WERI-Rb-1 (cell line): ENCODE measurements at regions not wholly inside any gene's neighbourhood (a gene's known extent, or its start where the extent isn't known, plus 50 kb on each side); places are given as distances from the start of the nearest gene placed in this dataset.
"Not testable (repeated sequence)": the region's sequence is repeated elsewhere in the genome, so short reads cannot be mapped to it uniquely, and the experiment has no call there.

Experiments
- DNase-seq: peaks from one replicate; pipeline ENCODE4 v3.0.0-alpha.2; 2020
- H3K27ac ChIP-seq: fragments of 250-450 bp; sonication (Bioruptor Pico); 2 replicates; pipeline ENCODE4 v1.5.1; 2020; ENCODE audit warnings: mild to moderate bottlenecking, moderate library complexity
- H3K27me3 ChIP-seq: fragments of 250-450 bp; sonication (Bioruptor Pico); 2 replicates; pipeline ENCODE4 v1.5.1; 2021; ENCODE audit warnings: mild to moderate bottlenecking, low read depth, moderate library complexity; ENCODE audit not compliant: insufficient read depth, severe bottlenecking
- H3K36me3 ChIP-seq: fragments of 250-450 bp; sonication (Bioruptor Pico); 2 replicates; pipeline ENCODE4 v1.5.1; 2020; ENCODE audit warnings: mild to moderate bottlenecking, moderate library complexity
- H3K4me3 ChIP-seq: 2 replicates; pipeline ENCODE4 v1.5.1; 2011; ENCODE audit warnings: low read depth, mild to moderate bottlenecking, control low read depth, low read length
- H3K9me3 ChIP-seq: fragments of 250-450 bp; sonication (Bioruptor Pico); 2 replicates; pipeline ENCODE4 v1.5.1; 2021; ENCODE audit warnings: mild to moderate bottlenecking, moderate library complexity; ENCODE audit not compliant: severe bottlenecking
- CTCF ChIP-seq: IDR thresholded peaks from 2 replicates; pipeline ENCODE4 v1.5.1; 2011; ENCODE audit warnings: low read depth, mild to moderate bottlenecking, control low read depth, inconsistent platforms, low read length

GRCh38 chr3:16770792-16771191, 114.0 kb upstream of the PLCL2 start:
- no peak overlapping the region for H3K27ac ChIP-seq
- H3K27me3 ChIP-seq = no peaks in the 10 kb centered on the region
- TF ChIP-seq CTCF = no peak
- H3K36me3 ChIP-seq = no peaks in the 10 kb centered on the region
- H3K4me3 ChIP-seq = no peak overlapping the region
- no peak for DNase-seq
- no peaks in the 10 kb centered on the region for H3K9me3 ChIP-seq

- not testable (repeated sequence) for H3K27me3 ChIP-seq, H3K4me3 ChIP-seq, H3K36me3 ChIP-seq, DNase-seq, H3K9me3 ChIP-seq, H3K27ac ChIP-seq
These were observed 111.2 kb upstream of the PLCL2 start for GRCh38 chr3:16773594-16773993.

GRCh38 chr3:16774536-16774935, 110.2 kb upstream of the PLCL2 start:
- H3K27me3 ChIP-seq, H3K4me3 ChIP-seq, DNase-seq, H3K36me3 ChIP-seq, H3K9me3 ChIP-seq, H3K27ac ChIP-seq: not testable (repeated sequence)

- Histone ChIP-seq H3K27me3 (no peaks in the 10 kb centered on the region), H3K27ac (no peak overlapping the region), H3K36me3 (no peaks in the 10 kb centered on the region), H3K9me3 (peaks cover 4% of the 10 kb centered on the region), H3K4me3 (no peak overlapping the region)
- no peak for TF ChIP-seq CTCF
- no peak for DNase-seq
These were observed 99.8 kb upstream of the PLCL2 start for GRCh38 chr3:16784973-16785372.

GRCh38 chr3:16785465-16785864, 99.3 kb upstream of the PLCL2 start:
- Histone ChIP-seq H3K27ac (no peak overlapping the region), H3K4me3 (no peak overlapping the region), H3K9me3 (no peaks in the 10 kb centered on the region), H3K36me3 (no peaks in the 10 kb centered on the region), H3K27me3 (no peaks in the 10 kb centered on the region)
- DNase-seq = no peak
- TF ChIP-seq CTCF = no peak

GRCh38 chr3:16788440-16789056, 96.2 kb upstream of the PLCL2 start:
- no peaks in the 10 kb centered on the region for H3K9me3 ChIP-seq
- no peak overlapping the region for H3K27ac ChIP-seq
- no peak overlapping the region for H3K4me3 ChIP-seq
- no peak for TF ChIP-seq CTCF
- DNase-seq = no peak
- no peaks in the 10 kb centered on the region for H3K27me3 ChIP-seq
- H3K36me3 ChIP-seq = no peaks in the 10 kb centered on the region

GRCh38 chr3:16789344-16790120, 95.2 kb upstream of the PLCL2 start:
- H3K9me3 ChIP-seq = no peaks in the 10 kb centered on the region
- no peaks in the 10 kb centered on the region for H3K27me3 ChIP-seq
- H3K27ac ChIP-seq = no peak overlapping the region
- DNase-seq = no peak
- no peaks in the 10 kb centered on the region for H3K36me3 ChIP-seq
- no peak for TF ChIP-seq CTCF
- no peak overlapping the region for H3K4me3 ChIP-seq
